HFF-Myc (cell line): ENCODE measurements at regions not wholly inside any gene's neighbourhood (a gene's known extent, or its start where the extent isn't known, plus 50 kb on each side); places are given as distances from the start of the nearest gene placed in this dataset.

ENCODE experiments used
- DNase-seq: peaks from one replicate; pipeline ENCODE4 v3.0.0-alpha.2; 2011; ENCODE audit warnings: low read depth; ENCODE audit errors: extremely low read depth
- H3K4me3 ChIP-seq: replicated peaks from 2 replicates; pipeline ENCODE4 v1.5.1; 2011; ENCODE audit warnings: low read depth, mild to moderate bottlenecking, control low read depth, low read length
- TF ChIP-seq, protein P1 (sequence below): IDR thresholded peaks from 2 replicates; pipeline ENCODE4 v1.5.1; 2012; ENCODE audit warnings: mild to moderate bottlenecking, low read depth, low read length, control low read depth; ENCODE audit errors: missing control alignments

DNA sequence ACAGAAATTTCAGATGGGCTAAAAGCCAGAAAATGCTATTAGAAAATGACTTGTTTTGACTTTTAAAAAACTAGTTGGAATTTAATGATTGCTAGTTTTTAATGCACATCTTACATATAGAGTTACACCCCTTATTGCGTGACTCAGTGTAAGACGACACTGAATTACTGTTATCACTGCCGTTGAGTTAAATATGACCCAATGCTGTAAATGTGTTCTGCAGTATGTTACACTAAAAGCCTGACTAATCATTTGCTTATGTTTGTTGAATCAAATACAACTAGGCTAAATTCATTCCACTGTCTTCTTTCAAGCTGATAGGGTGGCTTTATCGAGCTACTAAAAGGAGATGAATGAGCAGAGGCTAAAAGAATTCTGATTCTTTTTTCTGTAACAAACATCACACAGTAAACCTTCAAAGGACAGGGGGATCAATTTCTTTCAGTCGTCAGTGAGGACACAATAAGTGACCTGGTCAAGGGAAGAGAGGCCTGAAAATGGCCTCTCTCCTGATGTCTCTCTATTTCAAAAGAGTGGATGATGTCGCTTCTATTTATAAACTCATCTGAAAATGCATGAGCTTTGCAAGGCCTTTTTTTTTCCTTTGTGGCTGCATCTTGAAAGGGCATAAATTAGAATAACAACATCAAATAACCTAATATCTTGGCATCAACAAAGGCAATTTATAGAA is 142.2 kb upstream of the KCNIP4 start:
- no peak overlapping the region for H3K4me3 ChIP-seq
- no peak for DNase-seq
- TF ChIP-seq, protein P1, sequence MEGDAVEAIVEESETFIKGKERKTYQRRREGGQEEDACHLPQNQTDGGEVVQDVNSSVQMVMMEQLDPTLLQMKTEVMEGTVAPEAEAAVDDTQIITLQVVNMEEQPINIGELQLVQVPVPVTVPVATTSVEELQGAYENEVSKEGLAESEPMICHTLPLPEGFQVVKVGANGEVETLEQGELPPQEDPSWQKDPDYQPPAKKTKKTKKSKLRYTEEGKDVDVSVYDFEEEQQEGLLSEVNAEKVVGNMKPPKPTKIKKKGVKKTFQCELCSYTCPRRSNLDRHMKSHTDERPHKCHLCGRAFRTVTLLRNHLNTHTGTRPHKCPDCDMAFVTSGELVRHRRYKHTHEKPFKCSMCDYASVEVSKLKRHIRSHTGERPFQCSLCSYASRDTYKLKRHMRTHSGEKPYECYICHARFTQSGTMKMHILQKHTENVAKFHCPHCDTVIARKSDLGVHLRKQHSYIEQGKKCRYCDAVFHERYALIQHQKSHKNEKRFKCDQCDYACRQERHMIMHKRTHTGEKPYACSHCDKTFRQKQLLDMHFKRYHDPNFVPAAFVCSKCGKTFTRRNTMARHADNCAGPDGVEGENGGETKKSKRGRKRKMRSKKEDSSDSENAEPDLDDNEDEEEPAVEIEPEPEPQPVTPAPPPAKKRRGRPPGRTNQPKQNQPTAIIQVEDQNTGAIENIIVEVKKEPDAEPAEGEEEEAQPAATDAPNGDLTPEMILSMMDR = no peak

- TF ChIP-seq, protein P1 = no peak
- DNase-seq = no peak
- H3K4me3 ChIP-seq = no peak overlapping the region
Measured at GRCh38 chr4:22077571-22077970, 129.0 kb upstream of the KCNIP4 start.

GRCh38 chr4:22072726-22073125 is 124.2 kb upstream of the KCNIP4 start:
- no peak overlapping the region for H3K4me3 ChIP-seq
- TF ChIP-seq, protein P1 = no peak
- DNase-seq = no peak

DNA sequence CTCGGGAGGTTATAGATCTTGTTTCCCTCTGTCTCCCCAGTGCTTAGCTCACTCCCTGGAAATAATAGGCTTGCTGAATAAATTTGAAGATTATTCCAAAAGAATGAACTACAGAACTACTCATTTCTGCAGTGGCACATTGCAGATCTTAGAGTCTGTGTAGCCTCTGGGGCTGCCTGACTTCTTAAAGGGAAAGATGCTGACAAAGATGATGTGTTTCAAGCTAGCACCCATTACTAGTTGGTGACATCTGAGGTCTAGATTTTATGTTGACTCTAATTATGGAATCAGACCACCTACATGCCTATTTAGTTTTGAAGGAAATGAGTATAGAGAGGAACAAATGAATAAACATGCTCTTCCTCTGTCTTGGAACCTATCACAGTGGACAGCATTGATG is 123.7 kb upstream of the KCNIP4 start:
- DNase-seq = no peak
- TF ChIP-seq, protein P1 = no peak
- no peak overlapping the region for H3K4me3 ChIP-seq

GRCh38 chr4:22071749-22072148 is 123.2 kb upstream of the KCNIP4 start:
- DNase-seq = no peak
- H3K4me3 ChIP-seq = no peak overlapping the region
- TF ChIP-seq, protein P1 = no peak

- TF ChIP-seq, protein P1 = no peak
- no peak overlapping the region for H3K4me3 ChIP-seq
- DNase-seq = no peak
Measured at GRCh38 chr4:22070256-22070655, 121.7 kb upstream of the KCNIP4 start.

GRCh38 chr4:22063613-22064012 is 115.0 kb upstream of the KCNIP4 start:
- DNase-seq = no peak

More at GRCh38 chr4:22063613-22064012, 115.0 kb upstream of the KCNIP4 start:
- TF ChIP-seq, protein P1 = no peak
- no peak overlapping the region for H3K4me3 ChIP-seq
